Suppressor macrophage treated with lipopolysaccharide for 4 hours (primary cell): ENCODE measurements at regions not wholly inside any gene's neighbourhood (a gene's known extent, or its start where the extent isn't known, plus 50 kb on each side); places are given as distances from the start of the nearest gene placed in this dataset.

Experiments used
- DNase-seq: peaks from one replicate; pipeline ENCODE4 v3.0.0-alpha.2; 2020

- DNase-seq = no peak
These were observed 110.6 kb downstream of the PXDC1 start for GRCh38 chr6:3640868-3641267.

- DNase-seq = no peak
These were observed 112.9 kb downstream of the PXDC1 start for GRCh38 chr6:3638662-3639061.

- DNase-seq = no peak
These were observed 115.5 kb downstream of the PXDC1 start for GRCh38 chr6:3636060-3636459.

GRCh38 chr6:3635482-3635881 lies 116.0 kb downstream of the PXDC1 start:
- DNase-seq = no peak

- no peak for DNase-seq
These were observed 117.2 kb downstream of the PXDC1 start for GRCh38 chr6:3634280-3634816.

- no peak for DNase-seq
These were observed 117.8 kb downstream of the PXDC1 start for GRCh38 chr6:3633711-3634110.

- DNase-seq = no peak
These were observed 119.6 kb downstream of the PXDC1 start for GRCh38 chr6:3631877-3632276.

GRCh38 chr6:3631186-3631585 lies 120.3 kb downstream of the PXDC1 start:
- no peak for DNase-seq

- peak; percentile 16 for DNase-seq
These were observed 121.2 kb downstream of the PXDC1 start for GRCh38 chr6:3630258-3630835.

GRCh38 chr6:3627956-3628835 lies 123.3 kb downstream of the PXDC1 start:
- no peak for DNase-seq

GRCh38 chr6:3627501-3627900 lies 124.0 kb downstream of the PXDC1 start:
- no peak for DNase-seq

- DNase-seq = no peak
These were observed 125.4 kb downstream of the PXDC1 start for GRCh38 chr6:3625980-3626563.

GRCh38 chr6:3625149-3625979 lies 126.1 kb downstream of the PXDC1 start:
- no peak for DNase-seq

GRCh38 chr6:3624250-3625136 lies 127.0 kb downstream of the PXDC1 start:
- DNase-seq = no peak

- no peak for DNase-seq
These were observed 127.9 kb downstream of the PXDC1 start for GRCh38 chr6:3623451-3624249.

GRCh38 chr6:3621411-3621810 lies 130.1 kb downstream of the PXDC1 start:
- no peak for DNase-seq

GRCh38 chr6:3620937-3621336 lies 130.6 kb downstream of the PXDC1 start:
- no peak for DNase-seq

- no peak for DNase-seq
These were observed 131.1 kb downstream of the PXDC1 start for GRCh38 chr6:3620389-3620788.

GRCh38 chr6:3619800-3620199 lies 131.7 kb downstream of the PXDC1 start:
- no peak for DNase-seq

GRCh38 chr6:3619201-3619600 lies 132.3 kb downstream of the PXDC1 start:
- DNase-seq = no peak

- no peak for DNase-seq
These were observed 132.9 kb downstream of the PXDC1 start for GRCh38 chr6:3618642-3619041.
